ENCODE measurements at regions not wholly inside any gene's neighbourhood (a gene's known extent, or its start where the extent isn't known, plus 50 kb on each side); places are given as distances from the start of the nearest gene placed in this dataset.

DNA sequence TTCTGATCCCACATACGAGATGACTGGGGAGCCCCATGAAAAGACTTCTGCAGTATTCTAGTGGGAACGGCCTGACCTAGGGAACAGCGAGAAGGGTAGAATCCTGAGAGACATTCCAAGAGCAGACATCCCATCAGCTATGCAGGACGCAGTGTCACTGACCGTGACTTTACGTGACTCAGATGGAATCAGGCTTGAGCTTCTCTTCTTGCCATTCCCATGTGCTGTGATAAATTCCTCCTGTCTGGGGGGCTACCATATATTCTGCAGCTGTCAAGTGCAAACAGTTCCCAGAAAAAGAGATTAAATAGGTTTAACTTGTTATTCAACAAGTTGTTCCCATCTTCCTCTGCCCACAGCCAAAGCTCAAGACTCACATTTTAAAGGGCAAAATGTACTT, 73.1 kb upstream of the PDE1C start (continued):
- TF ChIP-seq PRDM15 (CRISPR knock-in tag; IDR thresholded peaks at IDR 0.05), result no peak

GRCh38 chr7:32142649-32143048, 72.4 kb upstream of the PDE1C start:
- BruUV-seq (replicated peaks), result no TSS peak
- Histone ChIP-seq H3K9ac (ENCODE audit: control insufficient read depth, insufficient read depth, low read length) (no peak overlapping the region), H3K4me3 (no peak overlapping the region), H3K27ac (ENCODE audit: control insufficient read depth, insufficient read depth) (no peak overlapping the region), H3K79me2 (ENCODE audit: control insufficient read depth, insufficient read depth, low read length) (no peaks in the 10 kb centered on the region), H3K4me1 (ENCODE audit: control insufficient read depth, insufficient read depth, low read length) (no peaks in the 10 kb centered on the region), H4K20me1 (ENCODE audit: control insufficient read depth, insufficient read depth) (no peaks in the 10 kb centered on the region), H2AFZ (ENCODE audit: control insufficient read depth, low read depth, low read length) (no peak overlapping the region), H3K27me3 (replicated peaks in 1 of 2; ENCODE audit: control insufficient read depth in 2 of 2, insufficient read depth in 2 of 2, low read length in 1 of 2) (no peaks in the 10 kb centered on the region), H3K4me2 (ENCODE audit: control insufficient read depth, insufficient read depth) (no peak overlapping the region), H3K9me3 (replicated peaks; ENCODE audit: control insufficient read depth, insufficient read depth, low read length) (no peaks in the 10 kb centered on the region), H3K36me3 (ENCODE audit: control insufficient read depth in 2 of 2, insufficient read depth in 2 of 2, low read length in 1 of 2) (no peaks in the 10 kb centered on the region)
- ChIA-PET POLR2A (no interaction called here), SMC1A (ENCODE audit: uncharacterized antibody, unreplicated experiment) (interaction anchor here (2.1 kb wide), 1 partner anchor 20 kb away, joined by 5 read pairs; no protein-coding TSS in a partner anchor), CTCF (interaction anchor here (0.9 kb wide), 1 partner anchor 13 kb away, joined by 4 read pairs; no protein-coding TSS in a partner anchor), RAD21 (ENCODE audit: unreplicated experiment) (no interaction called here)
- ATAC-seq (no peak), DNase-seq (ENCODE audit: low read depth, low spot score) (no peak), FAIRE-seq (no peak)
- 0% methylated on average over 3 of the region's 3 CpGs for WGBS (ENCODE audit: insufficient coverage, insufficient replicate concordance, low lambda C conversion rate, missing lambda C conversion rate)
- intact Hi-C loops (cut with micrococcal nuclease; ENCODE audit: unreplicated experiment), result no loop called here
- in situ Hi-C loops (cut with MboI), result no loop called here
- TF ChIP-seq FOXK2 (IDR thresholded peaks at IDR 0.05), result no peak
- no peak for TF ChIP-seq MXI1 (IDR thresholded peaks at IDR 0.05; ENCODE audit: low read depth, low read length)
- TF ChIP-seq TCF7 (IDR thresholded peaks at IDR 0.05; ENCODE audit: borderline replicate concordance), result no peak
- TF ChIP-seq TBL1XR1 (IDR thresholded peaks at IDR 0.05; ENCODE audit: low read depth, low read length), result no peak
- TF ChIP-seq MTA3 (IDR thresholded peaks at IDR 0.05; ENCODE audit: borderline replicate concordance, low read length), result no peak
- TF ChIP-seq, protein P1, sequence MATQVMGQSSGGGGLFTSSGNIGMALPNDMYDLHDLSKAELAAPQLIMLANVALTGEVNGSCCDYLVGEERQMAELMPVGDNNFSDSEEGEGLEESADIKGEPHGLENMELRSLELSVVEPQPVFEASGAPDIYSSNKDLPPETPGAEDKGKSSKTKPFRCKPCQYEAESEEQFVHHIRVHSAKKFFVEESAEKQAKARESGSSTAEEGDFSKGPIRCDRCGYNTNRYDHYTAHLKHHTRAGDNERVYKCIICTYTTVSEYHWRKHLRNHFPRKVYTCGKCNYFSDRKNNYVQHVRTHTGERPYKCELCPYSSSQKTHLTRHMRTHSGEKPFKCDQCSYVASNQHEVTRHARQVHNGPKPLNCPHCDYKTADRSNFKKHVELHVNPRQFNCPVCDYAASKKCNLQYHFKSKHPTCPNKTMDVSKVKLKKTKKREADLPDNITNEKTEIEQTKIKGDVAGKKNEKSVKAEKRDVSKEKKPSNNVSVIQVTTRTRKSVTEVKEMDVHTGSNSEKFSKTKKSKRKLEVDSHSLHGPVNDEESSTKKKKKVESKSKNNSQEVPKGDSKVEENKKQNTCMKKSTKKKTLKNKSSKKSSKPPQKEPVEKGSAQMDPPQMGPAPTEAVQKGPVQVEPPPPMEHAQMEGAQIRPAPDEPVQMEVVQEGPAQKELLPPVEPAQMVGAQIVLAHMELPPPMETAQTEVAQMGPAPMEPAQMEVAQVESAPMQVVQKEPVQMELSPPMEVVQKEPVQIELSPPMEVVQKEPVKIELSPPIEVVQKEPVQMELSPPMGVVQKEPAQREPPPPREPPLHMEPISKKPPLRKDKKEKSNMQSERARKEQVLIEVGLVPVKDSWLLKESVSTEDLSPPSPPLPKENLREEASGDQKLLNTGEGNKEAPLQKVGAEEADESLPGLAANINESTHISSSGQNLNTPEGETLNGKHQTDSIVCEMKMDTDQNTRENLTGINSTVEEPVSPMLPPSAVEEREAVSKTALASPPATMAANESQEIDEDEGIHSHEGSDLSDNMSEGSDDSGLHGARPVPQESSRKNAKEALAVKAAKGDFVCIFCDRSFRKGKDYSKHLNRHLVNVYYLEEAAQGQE (IDR thresholded peaks at IDR 0.05; ENCODE audit: low read depth, low read length), result no peak
- no peak for TF ChIP-seq HSF1 (IDR thresholded peaks at IDR 0.05; ENCODE audit: low read depth, low read length)
- no peak for TF ChIP-seq SMAD5 (IDR thresholded peaks at IDR 0.05; ENCODE audit: low read depth)
- no peak for TF ChIP-seq ZNF207 (IDR thresholded peaks at IDR 0.05; ENCODE audit: borderline replicate concordance)
- no peak for TF ChIP-seq ATF3 (IDR thresholded peaks at IDR 0.05; ENCODE audit: borderline replicate concordance, extremely low read depth, low read depth, low read length)
- no peak for TF ChIP-seq SPI1 (IDR thresholded peaks at IDR 0.05; ENCODE audit: borderline replicate concordance, insufficient read depth, low read depth, low read length)
- TF ChIP-seq SP1 (IDR thresholded peaks at IDR 0.05; ENCODE audit: low read depth, low read length), result no peak
- TF ChIP-seq RAD51 (IDR thresholded peaks at IDR 0.05), result no peak
- TF ChIP-seq ZNF274 (IDR thresholded peaks at IDR 0.05; ENCODE audit: insufficient read depth, insufficient read length), result no peak
- no peak for TF ChIP-seq ZSCAN29 (IDR thresholded peaks at IDR 0.05)
